ENCODE measurements at regions not wholly inside any gene's neighbourhood (a gene's known extent, or its start where the extent isn't known, plus 50 kb on each side); places are given as distances from the start of the nearest gene placed in this dataset.
"Not testable (repeated sequence)": the region's sequence is repeated elsewhere in the genome, so short reads cannot be mapped to it uniquely, and the experiment has no call there.

- no peaks in the 10 kb centered on the region for H3K36me3 Mint-ChIP-seq
Measured at GRCh38 chr4:55001538-55001937, 123.9 kb downstream of the KDR start.

GRCh38 chr4:54999003-54999402 is 126.4 kb downstream of the KDR start:
- peaks cover 1% of the 10 kb centered on the region for H3K4me1 Mint-ChIP-seq
- no peak for TF ChIP-seq CTCF (IDR thresholded peaks at IDR 0.05)
- H3K36me3 Mint-ChIP-seq, result no peaks in the 10 kb centered on the region
- no peak overlapping the region for H3K4me3 Mint-ChIP-seq
- H3K9ac ChIP-seq (ENCODE audit: insufficient read depth, low read length, poor library complexity, severe bottlenecking), result no peak overlapping the region
- intact Hi-C loops (cut with micrococcal nuclease), result no loop called here
- no peaks in the 10 kb centered on the region for H3K27me3 ChIP-seq (ENCODE audit: control insufficient read depth in 2 of 2, insufficient read depth in 2 of 2, low read length in 2 of 2)
- no peak overlapping the region for H3K27ac ChIP-seq (ENCODE audit: low read depth in 1 of 2, low read length in 2 of 2)
- H3K4me2 ChIP-seq (replicated peaks; ENCODE audit: extremely low read depth, low read length, poor library complexity, severe bottlenecking), result no peak overlapping the region
- peaks cover 0 to 7% (median 3%) of the 10 kb centered on the region in 7 donors for H3K9me3 Mint-ChIP-seq
- H3K27me3 Mint-ChIP-seq (ENCODE audit: low read depth in 3 of 3), result peaks cover 0 to 6% (median 6%) of the 10 kb centered on the region in 3 donors
- H3K4me1 ChIP-seq (ENCODE audit: control insufficient read depth in 1 of 2, insufficient read depth in 2 of 2, low read length in 2 of 2), result no peaks in the 10 kb centered on the region
- DNase-seq, result no peak
- H2AFZ ChIP-seq (ENCODE audit: insufficient read depth, low read depth, low read length, poor library complexity, severe bottlenecking), result no peak overlapping the region
- H3K9me3 ChIP-seq (replicated peaks in 1 of 2; ENCODE audit: control insufficient read depth in 1 of 2, insufficient read depth in 1 of 2, low read length in 2 of 2), result peaks cover 0 to 3% of the 10 kb centered on the region in 2 donors
- H3K79me2 ChIP-seq (ENCODE audit: insufficient read depth, low read length), result no peaks in the 10 kb centered on the region
- no peak overlapping the region for H3K27ac Mint-ChIP-seq
- no peak overlapping the region for H3K4me3 ChIP-seq (replicated peaks in 1 of 3; ENCODE audit: low read depth in 2 of 3, low read length in 3 of 3)
- H3K36me3 ChIP-seq (replicated peaks in 1 of 2; ENCODE audit: control insufficient read depth in 1 of 2, insufficient read depth in 2 of 2, low read length in 2 of 2), result no peaks in the 10 kb centered on the region
- no peaks in the 10 kb centered on the region for H4K20me1 ChIP-seq (ENCODE audit: insufficient read depth, low read length)

More at GRCh38 chr4:55001538-55001937, 123.9 kb downstream of the KDR start:
- peaks cover 0 to 4% (median 0%) of the 10 kb centered on the region in 7 donors for H3K9me3 Mint-ChIP-seq
- Histone ChIP-seq H3K4me2 (replicated peaks; ENCODE audit: extremely low read depth, low read length, poor library complexity, severe bottlenecking) (no peak overlapping the region), H3K4me1 (ENCODE audit: control insufficient read depth in 1 of 2, insufficient read depth in 2 of 2, low read length in 2 of 2) (no peaks in the 10 kb centered on the region), H2AFZ (ENCODE audit: insufficient read depth, low read depth, low read length, poor library complexity, severe bottlenecking) (no peak overlapping the region), H3K9me3 (replicated peaks in 1 of 2; ENCODE audit: control insufficient read depth in 1 of 2, insufficient read depth in 1 of 2, low read length in 2 of 2) (no peaks in the 10 kb centered on the region), H3K79me2 (ENCODE audit: insufficient read depth, low read length) (no peaks in the 10 kb centered on the region), H3K36me3 (replicated peaks in 1 of 2; ENCODE audit: control insufficient read depth in 1 of 2, insufficient read depth in 2 of 2, low read length in 2 of 2) (no peaks in the 10 kb centered on the region), H4K20me1 (ENCODE audit: insufficient read depth, low read length) (no peaks in the 10 kb centered on the region), H3K27ac (ENCODE audit: low read depth in 1 of 2, low read length in 2 of 2) (no peak overlapping the region), H3K4me3 (replicated peaks in 1 of 3; ENCODE audit: low read depth in 2 of 3, low read length in 3 of 3) (no peak overlapping the region), H3K27me3 (ENCODE audit: control insufficient read depth in 2 of 2, insufficient read depth in 2 of 2, low read length in 2 of 2) (no peaks in the 10 kb centered on the region), H3K9ac (ENCODE audit: insufficient read depth, low read length, poor library complexity, severe bottlenecking) (no peak overlapping the region)
- intact Hi-C loops (cut with micrococcal nuclease), result no loop called here
- TF ChIP-seq CTCF (IDR thresholded peaks at IDR 0.05), result no peak
- no CpG with 5 or more reads among the region's 1 CpG for WGBS (ENCODE audit: insufficient coverage)
- H3K4me1 Mint-ChIP-seq, result peaks cover 1% of the 10 kb centered on the region
- DNase-seq, result no peak
- peaks cover 3 to 7% (median 6%) of the 10 kb centered on the region in 3 donors for H3K27me3 Mint-ChIP-seq (ENCODE audit: low read depth in 3 of 3)
- no peak overlapping the region for H3K27ac Mint-ChIP-seq
- H3K4me3 Mint-ChIP-seq, result no peak overlapping the region

GRCh38 chr4:54993473-54994026 is 131.8 kb downstream of the KDR start:
- H3K4me1 Mint-ChIP-seq; H3K4me2 ChIP-seq (replicated peaks; ENCODE audit: extremely low read depth, low read length, poor library complexity, severe bottlenecking); H3K27ac ChIP-seq (ENCODE audit: low read depth in 1 of 2, low read length in 2 of 2); H2AFZ ChIP-seq (ENCODE audit: insufficient read depth, low read depth, low read length, poor library complexity, severe bottlenecking); H3K79me2 ChIP-seq (ENCODE audit: insufficient read depth, low read length); H3K27me3 Mint-ChIP-seq (ENCODE audit: low read depth in 3 of 3); intact Hi-C loops (cut with micrococcal nuclease); H4K20me1 ChIP-seq (ENCODE audit: insufficient read depth, low read length); H3K4me3 Mint-ChIP-seq; DNase-seq; H3K4me3 ChIP-seq (replicated peaks in 1 of 3; ENCODE audit: low read depth in 2 of 3, low read length in 3 of 3); H3K4me1 ChIP-seq (ENCODE audit: control insufficient read depth in 1 of 2, insufficient read depth in 2 of 2, low read length in 2 of 2); H3K9ac ChIP-seq (ENCODE audit: insufficient read depth, low read length, poor library complexity, severe bottlenecking); H3K27ac Mint-ChIP-seq; H3K27me3 ChIP-seq (ENCODE audit: control insufficient read depth in 2 of 2, insufficient read depth in 2 of 2, low read length in 2 of 2); H3K36me3 ChIP-seq (replicated peaks in 1 of 2; ENCODE audit: control insufficient read depth in 1 of 2, insufficient read depth in 2 of 2, low read length in 2 of 2); H3K9me3 ChIP-seq (replicated peaks in 1 of 2; ENCODE audit: control insufficient read depth in 1 of 2, insufficient read depth in 1 of 2, low read length in 2 of 2); H3K36me3 Mint-ChIP-seq: not testable (repeated sequence)
- WGBS (ENCODE audit: insufficient coverage), result 93% methylated on average over 27 of the region's 28 CpGs
- peaks cover 4 to 24% (median 11%) of the 10 kb centered on the region in 7 donors for H3K9me3 Mint-ChIP-seq

Measured in CD14-positive monocyte (primary cell).